ENCODE measurements at regions not wholly inside any gene's neighbourhood (a gene's known extent, or its start where the extent isn't known, plus 50 kb on each side); places are given as distances from the start of the nearest gene placed in this dataset.

GRCh38 chr6:132236281-132236680, 165.0 kb downstream of the MOXD1 start (continued):
- TF ChIP-seq CUX1 (IDR thresholded peaks at IDR 0.05; ENCODE audit: insufficient replicate concordance, low read depth, low read length) (no peak), REST (IDR thresholded peaks at IDR 0.05; ENCODE audit: low read depth, low read length) (no peak), ZSCAN29 (IDR thresholded peaks at IDR 0.05) (no peak), CTCF (IDR thresholded peaks at IDR 0.05 in 2 of 3, conservative IDR thresholded peaks at IDR 0.05 in 1 of 3; ENCODE audit: control insufficient read depth in 2 of 3, extremely low read depth in 1 of 3, insufficient read depth in 1 of 3, low read depth in 3 of 3, low read length in 3 of 3) (no peak), TCF12 (IDR thresholded peaks at IDR 0.05; ENCODE audit: low read depth, low read length) (no peak), PBX3 (IDR thresholded peaks at IDR 0.05; ENCODE audit: insufficient replicate concordance, low read depth, low read length) (no peak), RBBP5 (conservative IDR thresholded peaks at IDR 0.05) (no peak), CBX3 (IDR thresholded peaks at IDR 0.05; ENCODE audit: borderline replicate concordance, low read depth) (no peak), HDGF (IDR thresholded peaks at IDR 0.05) (no peak)

Data from GM12878 (cell line).